Endothelial cell of umbilical vein (primary cell): ENCODE measurements at regions not wholly inside any gene's neighbourhood (a gene's known extent, or its start where the extent isn't known, plus 50 kb on each side); places are given as distances from the start of the nearest gene placed in this dataset.

ENCODE experiments used
- EZH2 ChIP-seq: IDR thresholded peaks from 2 replicates; pipeline ENCODE4 v1.6.1; 2012; ENCODE audit warnings: borderline replicate concordance, low read depth, mild to moderate bottlenecking, moderate library complexity, low read length, inconsistent platforms; ENCODE audit not compliant: severe bottlenecking
- GATA2 ChIP-seq: IDR thresholded peaks from 2 replicates; pipeline ENCODE4 v1.7.0; 2011; ENCODE audit warnings: low read depth, mild to moderate bottlenecking, moderate library complexity, mixed read lengths, low read length; ENCODE audit not compliant: insufficient read length, insufficient read depth
- POLR2A ChIP-seq: IDR thresholded peaks from 2 replicates; pipeline ENCODE4 v1.6.1; 2012; ENCODE audit warnings: low read depth, mild to moderate bottlenecking, control low read depth, low read length
- POLR2AphosphoS5 ChIP-seq: IDR thresholded peaks from 2 replicates; pipeline ENCODE4 v1.6.1; 2012; ENCODE audit warnings: low read depth, mild to moderate bottlenecking, control low read depth, low read length, moderate library complexity; ENCODE audit not compliant: insufficient read depth
- TF ChIP-seq, protein P1 (sequence below), 2 donors: IDR thresholded peaks; 1 replicate in 1 of 2; 2 replicates in 1 of 2; pipeline ENCODE4 v1.5.1; 2011; ENCODE audit warnings: low read length in 2 of 2, mild to moderate bottlenecking in 2 of 2, moderate library complexity in 2 of 2, control low read depth in 1 of 2, inconsistent platforms in 1 of 2, low read depth in 1 of 2; ENCODE audit not compliant: insufficient read depth in 1 of 2; ENCODE audit errors: extremely low read depth in 1 of 2

DNA sequence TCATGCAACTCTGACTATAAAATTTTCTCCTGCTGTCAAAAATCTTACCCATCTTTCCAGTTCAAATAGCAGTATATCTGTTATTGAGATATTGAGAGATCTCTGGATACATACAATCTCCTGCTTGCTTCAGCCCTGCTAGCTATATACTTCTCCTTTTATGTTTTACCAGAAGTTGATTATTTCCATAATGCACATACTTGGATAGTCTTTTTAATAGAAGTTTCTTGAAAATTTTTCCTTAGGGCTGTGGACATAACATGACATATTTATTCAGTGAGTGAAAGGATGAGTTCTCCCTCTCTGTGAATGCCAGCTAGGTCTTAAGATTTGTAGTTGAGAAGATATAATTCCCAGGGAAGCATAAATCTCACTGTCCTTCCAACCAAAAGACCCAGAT, 234.1 kb upstream of the NR3C2 start:
- TF ChIP-seq GATA2 = no peak
- TF ChIP-seq EZH2 = no peak
- no peak for TF ChIP-seq POLR2A
- no peak for TF ChIP-seq POLR2AphosphoS5
- TF ChIP-seq, protein P1, sequence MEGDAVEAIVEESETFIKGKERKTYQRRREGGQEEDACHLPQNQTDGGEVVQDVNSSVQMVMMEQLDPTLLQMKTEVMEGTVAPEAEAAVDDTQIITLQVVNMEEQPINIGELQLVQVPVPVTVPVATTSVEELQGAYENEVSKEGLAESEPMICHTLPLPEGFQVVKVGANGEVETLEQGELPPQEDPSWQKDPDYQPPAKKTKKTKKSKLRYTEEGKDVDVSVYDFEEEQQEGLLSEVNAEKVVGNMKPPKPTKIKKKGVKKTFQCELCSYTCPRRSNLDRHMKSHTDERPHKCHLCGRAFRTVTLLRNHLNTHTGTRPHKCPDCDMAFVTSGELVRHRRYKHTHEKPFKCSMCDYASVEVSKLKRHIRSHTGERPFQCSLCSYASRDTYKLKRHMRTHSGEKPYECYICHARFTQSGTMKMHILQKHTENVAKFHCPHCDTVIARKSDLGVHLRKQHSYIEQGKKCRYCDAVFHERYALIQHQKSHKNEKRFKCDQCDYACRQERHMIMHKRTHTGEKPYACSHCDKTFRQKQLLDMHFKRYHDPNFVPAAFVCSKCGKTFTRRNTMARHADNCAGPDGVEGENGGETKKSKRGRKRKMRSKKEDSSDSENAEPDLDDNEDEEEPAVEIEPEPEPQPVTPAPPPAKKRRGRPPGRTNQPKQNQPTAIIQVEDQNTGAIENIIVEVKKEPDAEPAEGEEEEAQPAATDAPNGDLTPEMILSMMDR (IDR thresholded peaks at IDR 0.05; ENCODE audit: extremely low read depth in 1 of 2, insufficient read depth in 1 of 2, low read depth in 1 of 2, low read length in 2 of 2) = no peak
